GM12872 (cell line): ENCODE measurements at regions not wholly inside any gene's neighbourhood (a gene's known extent, or its start where the extent isn't known, plus 50 kb on each side); places are given as distances from the start of the nearest gene placed in this dataset.
A peak's percentile ranks its signal among the peaks of the same experiment; 100 is the strongest.

Experiments
- CTCF ChIP-seq: IDR thresholded peaks from 3 replicates; pipeline ENCODE4 v1.5.1; 2011; ENCODE audit warnings: low read depth, mild to moderate bottlenecking, low read length, moderate library complexity; ENCODE audit not compliant: insufficient read depth

- TF ChIP-seq CTCF, result no peak
Observed at GRCh38 chr4:155444721-155445120, 68.0 kb upstream of the MAP9 start.

GRCh38 chr4:155442267-155443105 is 65.7 kb upstream of the MAP9 start:
- TF ChIP-seq CTCF, result peak; percentile 83

- TF ChIP-seq CTCF, result no peak
Observed at GRCh38 chr4:155441475-155441874, 64.7 kb upstream of the MAP9 start.

- no peak for TF ChIP-seq CTCF
Observed at GRCh38 chr4:155434904-155435303, 58.1 kb upstream of the MAP9 start.

- no peak for TF ChIP-seq CTCF
Observed at GRCh38 chr4:155434366-155434765, 57.6 kb upstream of the MAP9 start.

GRCh38 chr4:155433636-155434360 is 57.0 kb upstream of the MAP9 start:
- no peak for TF ChIP-seq CTCF

- no peak for TF ChIP-seq CTCF
Observed at GRCh38 chr4:155430895-155431795, 54.4 kb upstream of the MAP9 start.
